Panc1 (cell line): ENCODE measurements at regions not wholly inside any gene's neighbourhood (a gene's known extent, or its start where the extent isn't known, plus 50 kb on each side); places are given as distances from the start of the nearest gene placed in this dataset.

Source experiments
- REST ChIP-seq, 2 experiments: IDR thresholded peaks; 2 replicates each; pipeline ENCODE4 v1.6.1; 2011 to 2012; ENCODE audit warnings: low read depth in 2 of 2, control low read depth in 1 of 2, low read length in 1 of 2, mild to moderate bottlenecking in 1 of 2, moderate library complexity in 1 of 2; ENCODE audit not compliant: insufficient read depth in 1 of 2
- TF ChIP-seq, protein P1 (sequence below): fragments of 450-650 bp; IDR thresholded peaks from 2 replicates; pipeline ENCODE4 v1.5.1; 2017; ENCODE audit warnings: mild to moderate bottlenecking

GRCh38 chr5:124620743-124621142, 125.7 kb downstream of the ZNF608 start:
- no peak for TF ChIP-seq REST (IDR thresholded peaks at IDR 0.05; ENCODE audit: insufficient read depth in 1 of 2, low read depth in 2 of 2, low read length in 1 of 2)
- TF ChIP-seq, protein P1, sequence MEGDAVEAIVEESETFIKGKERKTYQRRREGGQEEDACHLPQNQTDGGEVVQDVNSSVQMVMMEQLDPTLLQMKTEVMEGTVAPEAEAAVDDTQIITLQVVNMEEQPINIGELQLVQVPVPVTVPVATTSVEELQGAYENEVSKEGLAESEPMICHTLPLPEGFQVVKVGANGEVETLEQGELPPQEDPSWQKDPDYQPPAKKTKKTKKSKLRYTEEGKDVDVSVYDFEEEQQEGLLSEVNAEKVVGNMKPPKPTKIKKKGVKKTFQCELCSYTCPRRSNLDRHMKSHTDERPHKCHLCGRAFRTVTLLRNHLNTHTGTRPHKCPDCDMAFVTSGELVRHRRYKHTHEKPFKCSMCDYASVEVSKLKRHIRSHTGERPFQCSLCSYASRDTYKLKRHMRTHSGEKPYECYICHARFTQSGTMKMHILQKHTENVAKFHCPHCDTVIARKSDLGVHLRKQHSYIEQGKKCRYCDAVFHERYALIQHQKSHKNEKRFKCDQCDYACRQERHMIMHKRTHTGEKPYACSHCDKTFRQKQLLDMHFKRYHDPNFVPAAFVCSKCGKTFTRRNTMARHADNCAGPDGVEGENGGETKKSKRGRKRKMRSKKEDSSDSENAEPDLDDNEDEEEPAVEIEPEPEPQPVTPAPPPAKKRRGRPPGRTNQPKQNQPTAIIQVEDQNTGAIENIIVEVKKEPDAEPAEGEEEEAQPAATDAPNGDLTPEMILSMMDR, result no peak
